ENCODE measurements at regions not wholly inside any gene's neighbourhood (a gene's known extent, or its start where the extent isn't known, plus 50 kb on each side); places are given as distances from the start of the nearest gene placed in this dataset.

GRCh38 chr20:22836877-22837276 is 198.2 kb upstream of the SSTR4 start:
- no peak overlapping the region for H3K4me3 ChIP-seq (ENCODE audit: control insufficient read depth in 1 of 7, extremely low read depth in 1 of 7, insufficient read depth in 4 of 7, low read depth in 2 of 7, low read length in 6 of 7)
- H3K27ac ChIP-seq (ENCODE audit: insufficient read depth in 1 of 2, low read depth in 1 of 2, low read length in 2 of 2, poor library complexity in 1 of 2, severe bottlenecking in 2 of 2): no peak overlapping the region
- no peaks in the 10 kb centered on the region for H3K36me3 ChIP-seq (ENCODE audit: control insufficient read depth in 4 of 4, insufficient read depth in 4 of 4, low read length in 3 of 4)
- no peaks in the 10 kb centered on the region for H3K27me3 ChIP-seq (replicated peaks in 2 of 5; ENCODE audit: control insufficient read depth in 4 of 5, insufficient read depth in 5 of 5, low read length in 4 of 5)
- ChIA-PET CTCF (interaction anchor here (1.5 kb wide), 1 partner anchor 15 kb away, joined by 4 read pairs; no protein-coding TSS in a partner anchor), POLR2A (no interaction called here)
- DNase-seq: peak in 2 of 3 donors; percentile 61 to 64
- peaks cover 0 to 12% (median 6%) of the 10 kb centered on the region in 4 experiments for H3K4me1 ChIP-seq (ENCODE audit: control extremely low read depth in 1 of 4, control insufficient read depth in 4 of 4, insufficient read depth in 4 of 4, low read length in 3 of 4)
- no peaks in the 10 kb centered on the region for H3K9me3 ChIP-seq (ENCODE audit: control extremely low read depth in 1 of 5, control insufficient read depth in 4 of 5, insufficient read depth in 2 of 5, low read depth in 1 of 5, low read length in 4 of 5)
- 17% methylated on average over 1 of the region's 1 CpG for WGBS (ENCODE audit: insufficient coverage)

DNA sequence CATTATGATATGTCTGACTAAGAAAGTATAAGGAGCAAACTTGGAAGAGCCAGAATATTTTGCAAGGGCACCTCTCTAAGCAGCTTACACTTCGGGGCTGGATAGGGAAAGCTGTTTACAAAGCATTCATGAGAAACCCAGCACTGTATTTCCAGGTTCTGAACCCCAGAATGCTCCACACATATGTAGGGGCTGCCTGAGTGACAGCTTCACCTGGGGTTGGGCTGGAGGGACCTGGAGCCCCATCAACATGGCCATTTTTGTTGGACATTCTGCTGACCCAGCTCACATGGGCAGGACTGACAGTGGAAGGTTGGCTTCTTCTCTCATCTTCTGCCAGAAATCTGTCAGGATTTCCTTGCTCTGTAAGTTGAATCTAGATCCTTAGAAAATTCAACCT is 197.1 kb upstream of the SSTR4 start:
- 94% methylated on average over 1 of the region's 1 CpG for WGBS (ENCODE audit: insufficient coverage)
- ChIA-PET POLR2A (no interaction called here), CTCF (no interaction called here)
- no peak overlapping the region for H3K27ac ChIP-seq (ENCODE audit: insufficient read depth in 1 of 2, low read depth in 1 of 2, low read length in 2 of 2, poor library complexity in 1 of 2, severe bottlenecking in 2 of 2)
- H3K4me3 ChIP-seq (ENCODE audit: control insufficient read depth in 1 of 7, extremely low read depth in 1 of 7, insufficient read depth in 4 of 7, low read depth in 2 of 7, low read length in 6 of 7): no peak overlapping the region
- no peaks in the 10 kb centered on the region for H3K9me3 ChIP-seq (ENCODE audit: control extremely low read depth in 1 of 5, control insufficient read depth in 4 of 5, insufficient read depth in 2 of 5, low read depth in 1 of 5, low read length in 4 of 5)
- no peaks in the 10 kb centered on the region for H3K27me3 ChIP-seq (replicated peaks in 2 of 5; ENCODE audit: control insufficient read depth in 4 of 5, insufficient read depth in 5 of 5, low read length in 4 of 5)
- H3K4me1 ChIP-seq (ENCODE audit: control extremely low read depth in 1 of 4, control insufficient read depth in 4 of 4, insufficient read depth in 4 of 4, low read length in 3 of 4): peaks cover 0 to 12% (median 6%) of the 10 kb centered on the region in 4 experiments
- DNase-seq: no peak
- H3K36me3 ChIP-seq (ENCODE audit: control insufficient read depth in 4 of 4, insufficient read depth in 4 of 4, low read length in 3 of 4): no peaks in the 10 kb centered on the region

- CTCF ChIA-PET: interaction anchor here (0.8 kb wide), 1 partner anchor 497 kb away, joined by 3 read pairs; no protein-coding TSS in a partner anchor
- peaks cover 0 to 6% (median 2%) of the 10 kb centered on the region in 4 experiments for H3K4me1 ChIP-seq (ENCODE audit: control extremely low read depth in 1 of 4, control insufficient read depth in 4 of 4, insufficient read depth in 4 of 4, low read length in 3 of 4)
- DNase-seq: no peak
- H3K9me3 ChIP-seq (ENCODE audit: control extremely low read depth in 1 of 5, control insufficient read depth in 4 of 5, insufficient read depth in 2 of 5, low read depth in 1 of 5, low read length in 4 of 5): no peaks in the 10 kb centered on the region
- 100% methylated on average over 4 of the region's 4 CpGs for WGBS (ENCODE audit: insufficient coverage)
- POLR2A ChIA-PET: no interaction called here
- H3K27me3 ChIP-seq (replicated peaks in 2 of 5; ENCODE audit: control insufficient read depth in 4 of 5, insufficient read depth in 5 of 5, low read length in 4 of 5): no peaks in the 10 kb centered on the region
- no peak overlapping the region for H3K27ac ChIP-seq (ENCODE audit: insufficient read depth in 1 of 2, low read depth in 1 of 2, low read length in 2 of 2, poor library complexity in 1 of 2, severe bottlenecking in 2 of 2)
- no peaks in the 10 kb centered on the region for H3K36me3 ChIP-seq (ENCODE audit: control insufficient read depth in 4 of 4, insufficient read depth in 4 of 4, low read length in 3 of 4)
- H3K4me3 ChIP-seq (ENCODE audit: control insufficient read depth in 1 of 7, extremely low read depth in 1 of 7, insufficient read depth in 4 of 7, low read depth in 2 of 7, low read length in 6 of 7): no peak overlapping the region
Observed at GRCh38 chr20:22841846-22842245, 193.3 kb upstream of the SSTR4 start.

DNA sequence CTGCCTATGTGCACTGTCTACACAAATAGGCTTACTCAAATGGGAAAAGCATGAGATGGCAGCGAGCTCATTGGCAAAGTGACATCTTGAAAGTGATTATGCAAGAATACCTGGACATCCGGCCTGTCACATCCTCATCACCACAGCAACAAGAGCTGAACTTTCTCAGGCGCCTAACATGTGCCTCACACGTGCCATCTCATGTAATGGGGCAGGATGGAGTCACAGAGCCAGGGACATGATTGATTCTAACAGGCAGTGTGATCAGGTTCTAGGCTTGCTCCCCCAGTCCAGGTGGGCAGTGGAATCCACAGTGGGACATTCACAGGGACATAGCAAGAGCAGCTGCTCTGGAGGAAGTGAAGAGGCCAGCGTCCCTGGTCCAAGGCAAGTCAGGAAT is 192.3 kb upstream of the SSTR4 start:
- H3K9me3 ChIP-seq (ENCODE audit: control extremely low read depth in 1 of 5, control insufficient read depth in 4 of 5, insufficient read depth in 2 of 5, low read depth in 1 of 5, low read length in 4 of 5): peaks cover 0 to 5% (median 0%) of the 10 kb centered on the region in 5 experiments
- H3K36me3 ChIP-seq (ENCODE audit: control insufficient read depth in 4 of 4, insufficient read depth in 4 of 4, low read length in 3 of 4): no peaks in the 10 kb centered on the region
- 100% methylated on average over 2 of the region's 5 CpGs for WGBS (ENCODE audit: insufficient coverage)
- H3K27me3 ChIP-seq (replicated peaks in 2 of 5; ENCODE audit: control insufficient read depth in 4 of 5, insufficient read depth in 5 of 5, low read length in 4 of 5): no peaks in the 10 kb centered on the region
- ChIA-PET POLR2A (no interaction called here), CTCF (interaction anchor here (0.6 kb wide), 2 partner anchors 9 to 36 kb away, joined by 3 read pairs; no protein-coding TSS in a partner anchor)
- H3K4me3 ChIP-seq (ENCODE audit: control insufficient read depth in 1 of 7, extremely low read depth in 1 of 7, insufficient read depth in 4 of 7, low read depth in 2 of 7, low read length in 6 of 7): no peak overlapping the region
- H3K27ac ChIP-seq (ENCODE audit: insufficient read depth in 1 of 2, low read depth in 1 of 2, low read length in 2 of 2, poor library complexity in 1 of 2, severe bottlenecking in 2 of 2): no peak overlapping the region
- DNase-seq: no peak
- H3K4me1 ChIP-seq (ENCODE audit: control extremely low read depth in 1 of 4, control insufficient read depth in 4 of 4, insufficient read depth in 4 of 4, low read length in 3 of 4): no peaks in the 10 kb centered on the region

- H3K36me3 ChIP-seq (ENCODE audit: control insufficient read depth in 4 of 4, insufficient read depth in 4 of 4, low read length in 3 of 4): no peaks in the 10 kb centered on the region
- H3K4me1 ChIP-seq (ENCODE audit: control extremely low read depth in 1 of 4, control insufficient read depth in 4 of 4, insufficient read depth in 4 of 4, low read length in 3 of 4): no peaks in the 10 kb centered on the region
- ChIA-PET CTCF (no interaction called here), POLR2A (no interaction called here)
- H3K9me3 ChIP-seq (ENCODE audit: control extremely low read depth in 1 of 5, control insufficient read depth in 4 of 5, insufficient read depth in 2 of 5, low read depth in 1 of 5, low read length in 4 of 5): peaks cover 0 to 7% (median 2%) of the 10 kb centered on the region in 5 experiments
- H3K27ac ChIP-seq (ENCODE audit: insufficient read depth in 1 of 2, low read depth in 1 of 2, low read length in 2 of 2, poor library complexity in 1 of 2, severe bottlenecking in 2 of 2): no peak overlapping the region
- DNase-seq: no peak
- H3K4me3 ChIP-seq (ENCODE audit: control insufficient read depth in 1 of 7, extremely low read depth in 1 of 7, insufficient read depth in 4 of 7, low read depth in 2 of 7, low read length in 6 of 7): no peak overlapping the region
- H3K27me3 ChIP-seq (replicated peaks in 2 of 5; ENCODE audit: control insufficient read depth in 4 of 5, insufficient read depth in 5 of 5, low read length in 4 of 5): no peaks in the 10 kb centered on the region
Observed at GRCh38 chr20:22844959-22845358, 190.2 kb upstream of the SSTR4 start.

DNA sequence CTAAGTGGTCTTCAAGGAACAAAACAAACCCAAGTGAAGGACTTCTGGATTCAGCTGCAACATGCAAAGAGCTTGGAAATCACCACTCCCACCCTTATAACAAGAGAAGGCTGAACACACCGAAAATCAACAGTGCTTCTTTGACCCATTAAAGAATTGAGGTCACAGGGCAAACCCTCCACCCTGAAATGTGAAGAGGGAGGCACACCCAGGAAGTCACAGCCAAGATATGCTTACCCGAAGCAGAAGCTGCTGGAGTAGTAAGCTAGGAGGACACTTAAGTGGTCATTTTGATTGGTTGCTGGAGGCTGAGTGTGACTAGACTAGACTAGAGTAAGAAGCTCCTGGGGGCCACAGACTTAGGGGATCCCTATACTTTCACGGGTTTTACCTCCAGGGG is 188.2 kb upstream of the SSTR4 start:
- no peak overlapping the region for H3K27ac ChIP-seq (ENCODE audit: insufficient read depth in 1 of 2, low read depth in 1 of 2, low read length in 2 of 2, poor library complexity in 1 of 2, severe bottlenecking in 2 of 2)
- no peaks in the 10 kb centered on the region for H3K4me1 ChIP-seq (ENCODE audit: control extremely low read depth in 1 of 4, control insufficient read depth in 4 of 4, insufficient read depth in 4 of 4, low read length in 3 of 4)
- H3K27me3 ChIP-seq (replicated peaks in 2 of 5; ENCODE audit: control insufficient read depth in 4 of 5, insufficient read depth in 5 of 5, low read length in 4 of 5): no peaks in the 10 kb centered on the region
- CTCF ChIA-PET: interaction anchor here (0.6 to 1.7 kb wide), 3 partner anchors 26 to 389 kb away, joined by 3 read pairs; no protein-coding TSS in a partner anchor
- WGBS (ENCODE audit: insufficient coverage): 100% methylated on average over 1 of the region's 3 CpGs
- no peak overlapping the region for H3K4me3 ChIP-seq (ENCODE audit: control insufficient read depth in 1 of 7, extremely low read depth in 1 of 7, insufficient read depth in 4 of 7, low read depth in 2 of 7, low read length in 6 of 7)
- POLR2A ChIA-PET: no interaction called here
- peaks cover 0 to 7% (median 2%) of the 10 kb centered on the region in 5 experiments for H3K9me3 ChIP-seq (ENCODE audit: control extremely low read depth in 1 of 5, control insufficient read depth in 4 of 5, insufficient read depth in 2 of 5, low read depth in 1 of 5, low read length in 4 of 5)
- no peaks in the 10 kb centered on the region for H3K36me3 ChIP-seq (ENCODE audit: control insufficient read depth in 4 of 4, insufficient read depth in 4 of 4, low read length in 3 of 4)
- DNase-seq: no peak

DNA sequence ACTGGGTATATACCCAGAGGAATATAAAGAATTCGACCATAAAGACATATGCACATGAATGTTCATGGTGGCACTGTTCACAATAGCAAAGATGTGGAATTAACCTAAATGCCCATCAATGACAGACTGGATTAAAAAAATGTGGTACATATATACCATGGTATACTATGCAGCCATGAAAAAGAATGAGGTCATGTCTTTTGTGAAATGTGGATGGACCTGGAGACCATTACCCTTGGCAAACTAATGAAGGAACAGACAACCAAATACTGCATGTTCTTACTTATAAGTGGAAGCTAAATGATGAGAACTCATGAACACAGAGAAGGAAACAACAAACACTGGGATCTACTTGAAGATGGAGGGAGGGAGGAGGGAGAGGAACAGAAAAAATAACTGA is 186.7 kb upstream of the SSTR4 start:
- DNase-seq: no peak
- no peak overlapping the region for H3K4me3 ChIP-seq (ENCODE audit: control insufficient read depth in 1 of 7, extremely low read depth in 1 of 7, insufficient read depth in 4 of 7, low read depth in 2 of 7, low read length in 6 of 7)
- no peak overlapping the region for H3K27ac ChIP-seq (ENCODE audit: insufficient read depth in 1 of 2, low read depth in 1 of 2, low read length in 2 of 2, poor library complexity in 1 of 2, severe bottlenecking in 2 of 2)
- no peaks in the 10 kb centered on the region for H3K36me3 ChIP-seq (ENCODE audit: control insufficient read depth in 4 of 4, insufficient read depth in 4 of 4, low read length in 3 of 4)
- peaks cover 0 to 7% (median 2%) of the 10 kb centered on the region in 5 experiments for H3K9me3 ChIP-seq (ENCODE audit: control extremely low read depth in 1 of 5, control insufficient read depth in 4 of 5, insufficient read depth in 2 of 5, low read depth in 1 of 5, low read length in 4 of 5)
- WGBS (ENCODE audit: insufficient coverage): no CpG with 5 or more reads among the region's 1 CpG
- H3K27me3 ChIP-seq (replicated peaks in 2 of 5; ENCODE audit: control insufficient read depth in 4 of 5, insufficient read depth in 5 of 5, low read length in 4 of 5): no peaks in the 10 kb centered on the region
- ChIA-PET CTCF (no interaction called here), POLR2A (no interaction called here)
- H3K4me1 ChIP-seq (ENCODE audit: control extremely low read depth in 1 of 4, control insufficient read depth in 4 of 4, insufficient read depth in 4 of 4, low read length in 3 of 4): no peaks in the 10 kb centered on the region

All from common myeloid progenitor, CD34-positive (primary cell).